Medulla oblongata (tissue), 1 donor: ENCODE measurements at regions not wholly inside any gene's neighbourhood (a gene's known extent, or its start where the extent isn't known, plus 50 kb on each side); places are given as distances from the start of the nearest gene placed in this dataset.

Source experiments
- DNase-seq: peaks from one replicate; pipeline ENCODE4 v3.0.0-alpha.2; 2015; ENCODE audit errors: extremely low spot score

GRCh38 chr12:132407451-132407961 is 78.1 kb upstream of the GALNT9 start:
- no peak for DNase-seq

- DNase-seq, result no peak
These were observed 77.4 kb upstream of the GALNT9 start for GRCh38 chr12:132406493-132407450.

- DNase-seq, result no peak
These were observed 76.4 kb upstream of the GALNT9 start for GRCh38 chr12:132405742-132406251.

- no peak for DNase-seq
These were observed 75.8 kb upstream of the GALNT9 start for GRCh38 chr12:132404951-132405741.

- DNase-seq, result no peak
These were observed 75.1 kb upstream of the GALNT9 start for GRCh38 chr12:132404435-132404855.

GRCh38 chr12:132403636-132404434 is 74.4 kb upstream of the GALNT9 start:
- no peak for DNase-seq

GRCh38 chr12:132402831-132403416 is 73.5 kb upstream of the GALNT9 start:
- DNase-seq, result no peak

- no peak for DNase-seq
These were observed 72.6 kb upstream of the GALNT9 start for GRCh38 chr12:132401982-132402381.

GRCh38 chr12:132400011-132400641 is 70.7 kb upstream of the GALNT9 start:
- DNase-seq, result no peak

GRCh38 chr12:132399092-132400010 is 70.0 kb upstream of the GALNT9 start:
- no peak for DNase-seq

- no peak for DNase-seq
These were observed 69.1 kb upstream of the GALNT9 start for GRCh38 chr12:132398386-132398991.

- DNase-seq, result no peak
These were observed 68.6 kb upstream of the GALNT9 start for GRCh38 chr12:132397934-132398385.

GRCh38 chr12:132397152-132397933 is 68.0 kb upstream of the GALNT9 start:
- DNase-seq, result no peak

GRCh38 chr12:132396657-132397056 is 67.3 kb upstream of the GALNT9 start:
- no peak for DNase-seq

GRCh38 chr12:132395908-132396305 is 66.5 kb upstream of the GALNT9 start:
- DNase-seq, result no peak

- no peak for DNase-seq
These were observed 66.0 kb upstream of the GALNT9 start for GRCh38 chr12:132395192-132395907.
